ENCODE measurements at regions not wholly inside any gene's neighbourhood (a gene's known extent, or its start where the extent isn't known, plus 50 kb on each side); places are given as distances from the start of the nearest gene placed in this dataset.

- no peak for DNase-seq
Observed at GRCh38 chr6:2454180-2454579, 208.8 kb upstream of the GMDS start.

GRCh38 chr6:2450546-2450945 is 205.1 kb upstream of the GMDS start:
- DNase-seq, result peak; percentile 50 to 81

- no peak for DNase-seq
Observed at GRCh38 chr6:2449572-2449940, 204.2 kb upstream of the GMDS start.

- peak; percentile 46 to 77 for DNase-seq
Observed at GRCh38 chr6:2448826-2449571, 203.6 kb upstream of the GMDS start.

GRCh38 chr6:2447931-2448330 is 202.5 kb upstream of the GMDS start:
- no peak for DNase-seq

GRCh38 chr6:2447318-2447920 is 202.0 kb upstream of the GMDS start:
- no peak for DNase-seq

- no peak for DNase-seq
Observed at GRCh38 chr6:2441601-2442475, 196.4 kb upstream of the GMDS start.

GRCh38 chr6:2440516-2440915 is 195.1 kb upstream of the GMDS start:
- DNase-seq, result no peak

GRCh38 chr6:2439632-2440031 is 194.2 kb upstream of the GMDS start:
- no peak for DNase-seq

- DNase-seq, result no peak
Observed at GRCh38 chr6:2439082-2439481, 193.7 kb upstream of the GMDS start.

- no peak for DNase-seq
Observed at GRCh38 chr6:2436410-2437154, 191.2 kb upstream of the GMDS start.

- DNase-seq, result no peak
Observed at GRCh38 chr6:2435323-2435722, 189.9 kb upstream of the GMDS start.

GRCh38 chr6:2434912-2435311 is 189.5 kb upstream of the GMDS start:
- peak; percentile 15 to 72 for DNase-seq

GRCh38 chr6:2434116-2434515 is 188.7 kb upstream of the GMDS start:
- DNase-seq, result no peak

GRCh38 chr6:2433711-2434110 is 188.3 kb upstream of the GMDS start:
- no peak for DNase-seq

- no peak for DNase-seq
Observed at GRCh38 chr6:2433266-2433665, 187.9 kb upstream of the GMDS start.

GRCh38 chr6:2432292-2432691 is 186.9 kb upstream of the GMDS start:
- no peak for DNase-seq

GRCh38 chr6:2430612-2431011 is 185.2 kb upstream of the GMDS start:
- no peak for DNase-seq

GRCh38 chr6:2429460-2429859 is 184.1 kb upstream of the GMDS start:
- no peak for DNase-seq

GRCh38 chr6:2429032-2429431 is 183.6 kb upstream of the GMDS start:
- no peak for DNase-seq

GRCh38 chr6:2426561-2427340 is 181.3 kb upstream of the GMDS start:
- DNase-seq, result no peak

GRCh38 chr6:2416128-2416712 is 170.8 kb upstream of the GMDS start:
- no peak for DNase-seq
